HG03108 (cell line): ENCODE measurements at regions not wholly inside any gene's neighbourhood (a gene's known extent, or its start where the extent isn't known, plus 50 kb on each side); places are given as distances from the start of the nearest gene placed in this dataset.
"Not testable (repeated sequence)": the region's sequence is repeated elsewhere in the genome, so short reads cannot be mapped to it uniquely, and the experiment has no call there.

Experiments
- ATAC-seq: cut with Tn5 transposase; IDR thresholded peaks from one replicate; pipeline ENCODE4 v1.9.1; 2021; ENCODE audit warnings: moderate library complexity; ENCODE audit not compliant: unreplicated experiment

DNA sequence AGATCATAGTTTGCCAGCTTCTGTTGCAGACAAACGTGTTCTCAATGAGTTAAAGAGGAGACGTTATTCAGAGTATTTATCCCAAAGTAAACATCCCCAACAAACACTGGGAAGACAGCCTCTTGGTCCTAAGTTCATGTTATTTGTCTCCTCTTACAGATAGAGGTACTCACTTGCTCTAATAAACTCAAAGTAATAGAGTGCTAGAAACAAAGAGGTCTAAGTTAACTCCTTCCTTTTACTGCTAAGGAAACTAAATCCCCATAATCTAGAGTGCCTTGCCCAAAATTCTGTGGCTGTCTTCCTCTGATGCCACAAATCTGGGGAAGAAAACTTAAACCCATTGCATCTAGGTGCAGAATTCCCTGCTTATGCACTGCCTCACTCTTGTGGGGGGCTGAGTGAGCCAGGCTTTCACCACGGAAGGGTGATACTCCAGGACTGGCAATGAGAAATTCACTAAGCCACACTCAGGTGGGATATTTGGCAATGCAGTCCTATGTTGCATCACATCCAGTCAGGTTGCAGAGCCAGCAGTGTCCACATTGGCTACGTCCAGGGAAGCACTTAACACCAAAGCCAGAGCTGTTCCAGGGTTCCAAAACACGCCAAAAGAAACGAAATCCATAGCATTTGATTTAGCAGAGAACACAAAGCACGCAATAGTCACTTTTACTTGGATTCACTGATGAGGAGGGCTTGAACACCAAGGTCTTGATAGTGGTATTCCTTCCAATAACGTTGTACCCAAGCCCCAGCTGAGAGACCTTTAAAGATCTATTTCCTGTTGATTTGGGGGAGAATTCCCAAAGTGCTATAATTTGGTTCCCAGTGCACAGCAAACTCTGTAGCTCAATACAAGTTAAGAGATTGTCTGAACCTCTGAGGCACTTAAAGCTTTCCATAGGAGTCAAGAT is 81.0 kb upstream of the FOXQ1 start:
- no peak for ATAC-seq

DNA sequence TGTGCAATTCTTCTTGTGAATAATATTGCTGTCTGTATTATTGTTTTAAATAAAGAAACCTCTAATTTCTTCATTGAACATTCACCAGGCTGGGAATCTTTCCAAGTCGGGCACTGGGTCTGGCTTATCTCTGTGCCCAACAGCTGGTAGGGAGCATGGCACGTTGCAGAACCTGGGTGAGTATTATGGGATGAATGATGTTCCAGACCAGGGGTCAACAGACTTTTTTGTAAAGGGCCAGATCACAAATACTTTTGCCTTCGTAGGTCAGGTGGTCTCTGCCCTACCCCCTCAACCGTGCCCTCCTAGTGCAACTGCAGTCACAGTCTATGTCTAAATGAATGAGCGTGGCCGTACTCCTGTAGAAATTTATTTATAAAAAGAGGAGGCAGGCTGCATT is 81.6 kb upstream of the FOXQ1 start:
- ATAC-seq, result no peak

DNA sequence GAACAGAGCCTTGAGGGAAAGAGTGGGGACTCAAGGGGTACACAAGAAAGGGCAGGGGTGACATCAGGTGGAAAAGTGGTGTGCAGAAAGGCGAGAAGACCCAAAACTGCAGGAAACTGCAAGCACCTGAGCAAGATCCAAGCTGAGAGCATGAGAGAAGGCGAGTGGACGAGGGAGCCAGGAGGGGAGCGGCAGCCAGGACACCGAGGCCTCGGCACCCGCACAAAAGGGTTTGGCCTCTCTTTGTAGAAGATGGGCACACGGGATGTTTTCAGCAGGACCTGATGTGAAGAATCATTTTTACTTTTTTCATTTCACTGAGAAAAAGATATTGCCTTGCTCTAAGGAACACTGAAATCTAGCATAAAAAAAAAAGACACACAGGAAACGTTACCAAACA is 82.1 kb upstream of the FOXQ1 start:
- ATAC-seq, result no peak

DNA sequence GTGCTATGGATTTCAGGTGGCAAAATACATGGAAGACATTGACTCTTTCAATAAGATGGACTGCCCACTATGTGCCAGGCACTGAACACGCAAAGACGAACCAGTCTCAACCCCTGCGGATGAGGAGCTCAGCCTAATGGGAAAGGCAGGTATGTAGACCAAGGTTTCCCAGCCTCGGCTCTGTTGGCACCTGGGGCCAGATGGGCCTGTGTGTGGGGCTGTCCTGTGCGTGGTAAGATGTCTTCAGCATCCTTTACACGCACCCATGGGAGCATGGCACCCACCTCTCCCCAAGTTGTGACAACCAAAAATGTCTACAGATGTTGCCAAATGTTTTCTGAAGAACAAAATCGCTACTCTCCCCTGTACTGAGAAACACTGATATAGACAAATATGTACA is 82.6 kb upstream of the FOXQ1 start:
- ATAC-seq, result no peak

DNA sequence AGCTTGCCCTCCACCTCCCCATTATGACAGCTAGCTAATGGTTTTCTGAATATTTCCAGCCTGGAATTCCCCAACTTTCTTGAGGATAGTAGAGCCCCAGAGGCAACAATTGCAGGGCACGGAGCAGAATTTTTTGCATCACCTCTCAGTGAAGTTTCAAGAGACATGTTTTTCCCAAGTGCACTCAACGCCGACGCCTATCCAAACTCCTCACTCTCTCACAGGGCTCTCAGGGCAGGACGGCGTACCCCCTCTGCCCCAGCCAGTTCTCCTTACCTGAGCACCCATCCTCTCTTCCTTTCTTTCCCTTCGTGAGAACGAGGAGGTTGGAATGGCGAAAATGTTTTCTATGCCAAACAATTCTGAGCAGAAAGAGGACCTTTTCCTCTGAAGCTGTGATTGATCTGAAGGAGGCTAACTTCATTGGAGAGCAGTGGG is 83.1 kb upstream of the FOXQ1 start:
- no peak for ATAC-seq

DNA sequence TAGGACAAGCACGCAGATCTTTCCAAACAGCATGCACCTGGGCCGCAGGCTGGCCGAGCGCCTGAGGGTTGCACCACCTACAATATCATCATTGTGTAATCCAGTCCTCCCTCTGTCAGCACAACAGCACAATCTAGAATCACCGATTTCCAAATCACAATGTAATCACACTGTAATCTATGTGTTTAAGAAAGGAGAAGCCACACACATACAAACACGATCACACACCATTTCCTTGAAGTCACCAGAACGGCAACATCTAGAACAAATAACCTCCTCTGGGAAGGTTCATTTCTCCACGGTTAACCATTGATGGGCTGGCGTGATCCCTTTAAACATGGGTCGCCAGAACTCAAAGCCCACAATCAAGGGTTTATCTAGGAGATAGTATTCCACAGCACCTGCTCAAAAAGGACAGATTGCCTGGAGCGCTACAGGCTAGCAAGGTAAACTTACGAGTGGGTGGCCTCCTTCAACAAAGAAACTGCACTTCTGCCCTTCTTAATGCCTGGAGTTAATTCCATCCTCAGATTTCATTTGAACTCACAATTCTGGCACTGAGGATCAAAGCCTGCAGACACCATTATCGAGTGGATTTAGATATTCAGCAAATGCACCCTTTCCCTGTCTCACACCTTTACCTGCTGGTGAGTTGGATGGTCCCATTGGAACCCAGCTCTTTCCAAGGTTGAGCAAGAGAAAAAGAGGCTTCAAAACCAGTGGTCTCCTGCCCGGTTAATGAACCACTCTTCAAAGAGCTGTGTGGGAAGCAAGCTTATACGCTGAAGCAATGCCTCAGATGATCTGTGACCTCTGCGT is 83.8 kb upstream of the FOXQ1 start:
- ATAC-seq, result no peak

DNA sequence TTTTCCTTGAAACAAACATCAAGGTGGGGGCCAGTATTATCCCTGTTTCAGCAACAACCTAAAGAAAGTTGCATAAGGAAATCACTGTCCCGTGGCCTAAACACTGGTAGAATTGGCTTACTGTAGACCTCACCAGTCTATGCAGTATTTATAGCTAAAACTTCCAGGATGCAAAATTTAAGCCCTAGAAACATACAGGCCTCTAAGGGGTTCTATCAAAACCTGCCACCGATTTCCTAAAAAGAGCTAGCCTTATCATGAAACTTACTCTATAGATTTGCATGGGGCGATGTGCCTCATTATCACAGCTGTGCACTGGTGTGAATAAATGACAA is 84.3 kb upstream of the FOXQ1 start:
- ATAC-seq, result no peak

DNA sequence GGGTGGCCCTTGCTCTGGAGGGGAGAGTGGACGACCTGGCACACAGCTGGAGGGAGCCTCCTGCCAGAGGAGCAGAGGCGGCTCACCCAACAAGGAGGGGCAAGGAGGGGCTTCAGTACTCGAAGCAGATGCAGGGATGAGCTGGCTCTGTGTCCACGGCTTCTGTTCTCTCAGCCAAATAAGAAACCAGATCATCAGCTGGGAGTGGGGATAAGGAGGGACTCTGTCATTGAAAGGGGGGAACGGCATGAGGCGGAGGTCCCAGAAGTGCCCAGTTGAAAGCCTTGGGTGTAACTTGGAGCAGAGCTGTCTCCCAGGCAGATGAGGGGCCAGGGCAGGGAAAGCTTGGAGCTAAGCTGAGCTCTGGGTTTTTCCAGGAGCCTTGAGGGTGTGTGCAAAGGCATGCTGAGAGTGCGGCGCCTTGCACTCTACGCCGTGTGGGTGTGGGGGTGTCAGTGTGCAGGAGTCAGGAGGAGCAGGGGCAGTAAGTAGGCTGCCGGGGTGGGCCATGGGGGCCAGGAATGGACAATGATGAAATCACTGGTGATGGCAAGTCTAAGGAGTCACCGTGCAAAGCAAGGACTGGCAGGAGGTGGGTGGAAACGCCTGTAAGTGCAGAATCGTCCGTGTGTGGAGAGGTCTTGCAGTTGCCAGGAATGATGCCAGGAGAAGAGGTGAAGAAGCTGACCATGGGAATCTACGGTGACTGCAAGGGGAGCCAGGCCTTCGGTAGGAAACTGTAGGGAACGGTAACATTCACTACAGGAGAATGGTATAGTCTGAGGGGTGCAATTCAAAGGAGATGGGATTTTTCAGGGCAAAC is 85.4 kb upstream of the FOXQ1 start:
- no peak for ATAC-seq

DNA sequence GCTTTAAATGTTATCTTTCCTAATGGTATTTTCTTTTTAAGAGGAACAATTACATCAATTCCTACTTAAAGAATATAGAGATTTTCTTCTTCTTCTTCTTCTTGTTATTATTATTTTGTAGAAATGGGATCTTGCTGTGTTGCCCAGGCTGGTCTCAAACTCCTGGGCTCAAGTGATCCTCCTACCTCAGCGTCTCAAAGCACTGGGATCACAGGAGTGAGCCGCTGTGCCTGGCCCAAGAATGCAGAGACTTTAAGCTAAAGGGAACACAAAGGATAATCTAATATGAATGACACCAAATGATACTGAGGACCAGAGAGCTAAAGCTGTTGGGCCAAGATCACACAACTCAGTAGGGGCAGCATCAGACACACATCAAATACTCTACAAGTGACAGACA is 87.4 kb upstream of the FOXQ1 start:
- ATAC-seq, result no peak

DNA sequence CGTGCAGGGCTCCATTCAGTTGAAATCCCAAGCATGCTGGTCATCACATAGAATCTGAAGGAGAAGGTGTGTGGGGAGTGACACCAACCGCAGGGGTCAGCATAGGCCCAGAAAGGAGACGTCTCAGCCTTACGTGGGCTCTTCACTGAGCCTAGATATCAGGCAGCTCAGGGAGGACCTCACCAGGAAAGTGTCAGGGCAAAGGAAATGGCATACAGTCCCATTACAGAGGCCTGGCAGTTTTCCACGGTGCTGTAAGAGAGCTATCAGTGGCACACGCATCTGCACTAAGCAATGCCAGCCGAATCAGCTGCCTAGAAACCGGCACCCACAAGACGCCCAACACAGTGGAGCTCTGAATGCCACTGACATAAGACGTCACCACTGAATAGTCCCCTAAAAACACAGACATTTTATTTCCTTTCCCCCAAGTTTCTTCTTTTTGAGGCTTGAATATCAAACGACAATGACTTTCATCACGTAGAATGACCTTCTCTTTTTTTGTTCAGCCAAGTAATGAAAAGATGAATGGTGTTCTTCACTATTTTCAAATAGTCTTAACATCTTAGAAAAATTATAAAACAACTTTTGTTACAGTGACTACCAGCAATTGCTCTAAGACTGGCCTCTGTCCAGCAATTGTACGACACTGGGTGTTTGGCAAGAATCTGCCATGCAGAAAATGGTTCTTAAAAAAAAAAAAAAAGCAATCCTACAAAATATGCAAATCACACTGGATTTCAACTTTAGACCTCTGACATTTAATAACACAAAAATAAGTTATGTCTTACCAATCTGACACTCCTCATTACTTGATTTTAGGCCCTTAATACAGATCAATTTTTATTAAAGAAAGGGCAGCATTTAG is 88.9 kb upstream of the FOXQ1 start:
- no peak for ATAC-seq

DNA sequence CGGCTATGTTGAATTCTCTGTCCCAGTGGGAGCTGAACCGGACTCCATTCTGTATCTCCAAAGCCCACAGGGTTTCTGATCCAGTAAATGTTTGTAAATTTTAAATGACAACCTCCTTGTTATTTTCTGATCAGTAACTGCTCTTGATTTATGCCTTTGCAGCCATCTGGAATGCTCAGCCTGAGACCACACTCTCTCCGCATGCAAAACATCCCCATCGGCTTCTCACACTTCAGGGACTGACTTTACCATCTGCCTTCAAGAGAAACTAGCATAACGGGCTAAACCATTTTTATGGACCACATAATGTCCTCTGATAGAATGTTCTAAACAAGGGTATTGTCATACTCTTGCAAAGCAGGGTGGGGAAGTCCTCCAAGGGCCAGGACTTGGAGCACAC is 94.5 kb upstream of the FOXQ1 start:
- ATAC-seq, result no peak

DNA sequence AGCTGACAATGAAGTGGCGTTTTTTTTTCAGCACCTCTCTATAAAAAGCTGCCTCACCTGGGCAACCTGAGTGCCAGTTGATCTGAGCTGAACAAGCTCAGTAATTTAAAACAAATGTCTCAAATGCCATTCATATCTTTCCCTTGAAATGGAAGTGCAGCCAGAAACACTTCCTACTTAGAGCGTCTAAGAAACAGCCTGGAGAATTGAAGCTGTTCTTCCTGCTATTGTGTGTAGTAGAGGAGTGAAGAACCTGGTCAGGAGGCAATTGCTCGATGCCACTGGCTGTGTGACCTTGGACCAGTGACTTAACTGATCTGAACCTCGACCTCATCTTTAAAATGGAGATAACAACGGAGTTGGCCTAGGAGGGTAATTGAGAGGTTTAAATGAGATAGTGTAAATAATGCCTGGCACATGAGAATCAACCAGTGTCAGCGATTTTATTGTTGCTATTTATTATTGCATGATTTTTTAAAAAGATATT is 95.4 kb upstream of the FOXQ1 start:
- no peak for ATAC-seq

DNA sequence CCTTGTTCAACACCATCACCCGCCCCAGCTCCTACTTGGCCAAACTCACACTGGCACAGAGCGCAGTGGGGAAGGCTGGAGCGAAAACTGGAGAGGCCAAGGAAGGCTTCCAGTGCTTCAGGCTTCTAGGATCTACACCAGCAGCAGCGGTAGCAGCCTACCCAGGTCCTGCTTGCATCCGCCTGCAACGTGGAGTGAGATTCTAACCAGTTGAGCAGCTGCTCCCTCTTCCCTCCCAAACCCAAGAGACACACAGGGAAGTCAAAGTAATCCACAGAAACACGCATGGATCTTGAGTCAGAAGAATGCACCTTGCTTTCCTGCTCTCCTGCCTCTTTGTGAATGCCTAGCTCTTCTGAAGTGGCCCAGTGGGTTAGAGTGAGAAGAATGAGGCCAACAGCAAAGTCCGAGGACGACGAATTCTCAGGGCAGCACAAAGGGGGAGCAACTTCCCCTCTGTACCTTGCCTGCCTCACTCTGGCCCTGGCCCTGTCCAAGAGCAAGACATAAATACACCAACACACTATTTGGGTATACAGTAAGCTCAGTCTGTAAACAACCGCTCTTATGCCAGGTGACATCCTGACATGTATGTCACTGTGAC is 95.9 kb upstream of the FOXQ1 start:
- no peak for ATAC-seq

DNA sequence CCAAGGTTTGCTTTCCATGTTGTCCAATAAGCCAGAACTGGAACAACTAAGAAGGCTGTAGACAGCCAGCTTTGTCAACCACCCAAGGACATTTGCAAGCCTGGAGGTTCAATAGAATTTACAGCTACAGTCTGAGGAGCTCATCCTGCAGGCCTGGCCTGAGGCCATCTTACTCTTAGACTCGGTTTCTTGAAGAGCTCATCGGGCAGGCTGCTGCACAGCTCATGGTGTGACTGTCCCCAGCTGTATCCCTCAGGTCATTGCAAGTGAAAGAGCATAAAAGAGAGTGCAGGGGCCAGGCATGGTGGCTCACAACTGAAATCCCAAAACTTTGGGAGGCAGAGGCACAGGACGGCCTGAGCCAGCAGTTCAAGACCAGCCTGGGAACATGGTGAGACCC is 96.9 kb upstream of the FOXQ1 start:
- ATAC-seq, result no peak

DNA sequence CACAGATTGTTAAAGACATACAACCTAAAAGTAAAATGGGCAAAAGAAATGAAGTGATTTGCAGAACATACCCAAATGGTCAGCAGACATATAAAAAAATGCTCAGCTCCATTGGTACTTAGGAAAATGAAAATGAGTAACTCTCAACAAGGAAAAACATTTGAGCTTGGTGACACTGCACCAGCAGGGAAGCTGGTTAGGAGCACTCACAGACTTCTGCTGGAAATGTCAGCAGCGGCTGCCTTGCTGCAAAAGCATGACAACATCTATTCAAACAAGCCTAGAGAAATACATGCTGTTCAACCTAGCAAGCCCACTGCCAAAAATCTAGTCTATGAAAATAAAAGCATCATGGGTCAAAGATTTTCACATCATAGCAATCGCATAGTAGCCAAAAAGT is 99.0 kb upstream of the FOXQ1 start:
- ATAC-seq, result no peak

DNA sequence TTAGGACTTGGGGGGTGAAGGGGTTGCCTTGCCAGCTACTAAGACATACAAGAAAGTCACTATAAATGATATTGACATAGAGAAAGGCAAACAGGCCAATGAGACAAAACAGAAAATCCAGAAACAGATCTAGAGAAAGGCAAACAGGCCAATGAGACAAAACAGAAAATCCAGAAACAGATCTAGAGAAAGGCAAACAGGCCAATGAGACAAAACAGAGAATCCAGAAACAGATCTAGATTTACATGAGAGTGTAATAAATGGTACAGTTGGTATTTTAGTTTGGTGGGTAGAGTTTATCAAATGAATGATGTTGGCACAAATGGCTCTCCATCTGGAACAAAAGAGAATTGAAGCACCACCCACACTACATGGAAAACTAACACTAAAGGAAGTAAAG is 99.8 kb upstream of the FOXQ1 start:
- ATAC-seq, result not testable (repeated sequence)

DNA sequence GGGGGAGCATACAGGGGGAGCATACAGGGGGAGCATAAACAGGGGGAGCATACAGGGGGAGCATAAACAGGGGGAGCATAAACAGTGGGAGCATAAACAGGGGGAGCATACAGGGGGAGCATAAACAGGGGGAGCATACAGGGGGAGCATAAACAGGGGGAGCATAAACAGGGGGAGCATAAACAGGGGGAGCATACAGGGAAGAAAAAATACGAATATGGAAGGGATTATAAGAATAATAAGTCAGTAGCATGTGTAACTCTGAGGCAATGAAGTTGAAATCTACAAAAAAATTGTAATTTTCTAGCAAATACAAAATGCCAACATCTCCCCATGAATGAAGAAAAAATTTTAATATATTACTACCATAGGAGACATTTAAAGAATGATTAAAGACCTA is 101.3 kb upstream of the FOXQ1 start:
- not testable (repeated sequence) for ATAC-seq

DNA sequence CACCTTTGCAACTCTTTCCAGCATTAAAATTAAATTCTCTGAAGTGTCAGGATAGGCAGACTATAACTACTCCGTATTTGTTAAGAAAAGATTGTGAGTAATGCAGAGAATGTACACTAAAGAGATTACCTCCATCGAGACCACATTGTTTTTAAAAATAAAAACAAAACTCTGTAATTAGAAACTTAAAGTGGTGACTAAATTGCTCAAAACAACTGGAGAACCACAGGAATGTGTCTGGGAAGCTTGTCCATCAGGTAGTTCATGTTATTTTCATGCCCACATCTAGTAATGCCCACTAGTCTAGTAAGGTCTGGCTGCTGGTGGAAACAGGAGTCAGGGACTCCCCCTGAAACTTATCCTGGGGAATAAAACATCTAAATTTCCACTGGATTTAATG is 103.0 kb upstream of the FOXQ1 start:
- ATAC-seq, result no peak

DNA sequence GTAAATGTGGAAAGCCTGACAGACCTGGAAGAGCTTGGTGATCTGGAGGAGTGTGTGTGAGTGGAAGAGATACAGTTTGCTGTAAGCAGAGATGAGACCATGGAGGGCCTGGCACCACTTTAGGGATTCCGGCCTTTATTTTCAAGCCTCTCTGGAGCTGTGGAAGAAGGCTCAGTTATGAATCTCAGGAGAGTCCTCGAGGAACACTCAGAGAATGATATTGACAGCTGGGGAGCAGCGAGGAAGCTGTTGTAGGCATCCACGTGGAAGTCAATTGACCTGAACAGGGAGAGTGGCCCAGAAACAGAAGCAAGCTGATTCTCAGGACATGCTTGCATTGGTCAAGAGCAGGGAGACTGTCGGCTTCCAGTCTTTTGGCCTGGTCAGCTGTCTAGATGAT is 108.4 kb upstream of the FOXQ1 start:
- no peak for ATAC-seq

DNA sequence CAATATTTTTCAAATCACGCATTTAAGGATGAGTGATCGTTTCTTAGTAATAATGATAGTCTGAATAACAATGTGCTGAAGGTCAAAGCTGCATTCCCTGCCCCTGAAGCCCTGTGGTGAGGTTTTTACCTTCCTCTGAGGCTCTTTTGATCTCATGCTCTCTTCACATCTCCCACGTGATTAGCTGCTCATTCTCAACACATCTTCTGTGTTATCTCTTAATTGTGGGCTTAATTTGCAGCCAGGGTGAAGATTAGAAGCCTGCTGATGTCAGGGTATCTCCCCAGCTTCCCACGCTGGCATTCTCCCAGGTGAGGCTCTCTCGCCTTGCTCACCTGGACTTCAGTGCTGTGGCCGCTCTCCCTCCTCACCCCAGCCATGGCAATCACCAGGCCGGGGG is 109.7 kb upstream of the FOXQ1 start:
- ATAC-seq, result no peak
